ENCODE measurements at regions not wholly inside any gene's neighbourhood (a gene's known extent, or its start where the extent isn't known, plus 50 kb on each side); places are given as distances from the start of the nearest gene placed in this dataset.
A peak's percentile ranks its signal among the peaks of the same experiment; 100 is the strongest.

GRCh38 chr2:238574490-238575271, 148.0 kb downstream of the ASB1 start:
- Mint-ChIP-seq H3K27ac (no peak overlapping the region), H3K4me3 (no peak overlapping the region), H3K36me3 (no peaks in the 10 kb centered on the region), H3K27me3 (peaks cover 4% of the 10 kb centered on the region), H3K4me1 (no peaks in the 10 kb centered on the region), H3K9me3 (no peaks in the 10 kb centered on the region)

GRCh38 chr2:238576674-238577073, 149.9 kb downstream of the ASB1 start:
- Mint-ChIP-seq H3K4me3 (no peak overlapping the region), H3K27ac (no peak overlapping the region), H3K4me1 (no peaks in the 10 kb centered on the region), H3K27me3 (peaks cover 4% of the 10 kb centered on the region), H3K9me3 (peaks cover 0 to 1% (median 0%) of the 10 kb centered on the region in 3 donors), H3K36me3 (no peaks in the 10 kb centered on the region)

- Mint-ChIP-seq H3K4me1 (no peaks in the 10 kb centered on the region), H3K9me3 (peaks cover 0 to 4% (median 0%) of the 10 kb centered on the region in 3 donors), H3K27ac (peak overlapping the region in 1 of 3 donors; percentile 91)
Observed at GRCh38 chr2:238578256-238578655, 151.5 kb downstream of the ASB1 start.

GRCh38 chr2:238580486-238580885, 153.8 kb downstream of the ASB1 start:
- no peaks in the 10 kb centered on the region for H3K4me1 Mint-ChIP-seq
- no peaks in the 10 kb centered on the region for H3K36me3 Mint-ChIP-seq
- no peak overlapping the region for H3K4me3 Mint-ChIP-seq
- H3K27ac Mint-ChIP-seq = no peak overlapping the region
- peaks cover 2 to 10% (median 4%) of the 10 kb centered on the region in 3 donors for H3K9me3 Mint-ChIP-seq
- H3K27me3 Mint-ChIP-seq = peaks cover 1% of the 10 kb centered on the region

More at GRCh38 chr2:238578256-238578655, 151.5 kb downstream of the ASB1 start:
- H3K4me3 Mint-ChIP-seq = no peak overlapping the region
- peaks cover 4% of the 10 kb centered on the region for H3K27me3 Mint-ChIP-seq
- no peaks in the 10 kb centered on the region for H3K36me3 Mint-ChIP-seq

DNA sequence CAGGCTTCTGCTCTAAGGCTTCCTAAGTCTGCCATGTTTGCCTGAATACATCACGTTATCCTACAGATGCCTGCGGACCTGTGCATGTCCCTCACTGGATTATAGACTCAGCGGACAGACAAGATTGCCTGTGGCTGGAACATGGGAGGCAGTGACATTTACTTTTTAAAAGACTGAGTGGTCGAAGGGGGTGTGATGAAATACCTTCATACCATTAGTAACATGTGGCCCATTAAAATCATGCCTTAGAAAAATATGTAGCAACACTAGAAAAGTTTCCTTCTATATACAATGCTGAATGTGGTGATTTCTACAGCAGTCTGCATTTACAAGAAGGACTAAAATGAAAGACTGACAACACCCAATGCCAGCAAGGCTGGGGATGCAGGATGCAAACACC, 154.4 kb downstream of the ASB1 start:
- H3K4me1 Mint-ChIP-seq = no peaks in the 10 kb centered on the region
- H3K27ac Mint-ChIP-seq = no peak overlapping the region
- H3K4me3 Mint-ChIP-seq = no peak overlapping the region
- H3K27me3 Mint-ChIP-seq = no peaks in the 10 kb centered on the region
- H3K9me3 Mint-ChIP-seq = peaks cover 2 to 10% (median 4%) of the 10 kb centered on the region in 3 donors
- no peaks in the 10 kb centered on the region for H3K36me3 Mint-ChIP-seq

GRCh38 chr2:238582159-238582558, 155.4 kb downstream of the ASB1 start:
- Mint-ChIP-seq H3K27ac (no peak overlapping the region), H3K27me3 (no peaks in the 10 kb centered on the region), H3K36me3 (no peaks in the 10 kb centered on the region), H3K4me3 (no peak overlapping the region), H3K9me3 (peaks cover 2 to 10% (median 4%) of the 10 kb centered on the region in 3 donors), H3K4me1 (no peaks in the 10 kb centered on the region)

DNA sequence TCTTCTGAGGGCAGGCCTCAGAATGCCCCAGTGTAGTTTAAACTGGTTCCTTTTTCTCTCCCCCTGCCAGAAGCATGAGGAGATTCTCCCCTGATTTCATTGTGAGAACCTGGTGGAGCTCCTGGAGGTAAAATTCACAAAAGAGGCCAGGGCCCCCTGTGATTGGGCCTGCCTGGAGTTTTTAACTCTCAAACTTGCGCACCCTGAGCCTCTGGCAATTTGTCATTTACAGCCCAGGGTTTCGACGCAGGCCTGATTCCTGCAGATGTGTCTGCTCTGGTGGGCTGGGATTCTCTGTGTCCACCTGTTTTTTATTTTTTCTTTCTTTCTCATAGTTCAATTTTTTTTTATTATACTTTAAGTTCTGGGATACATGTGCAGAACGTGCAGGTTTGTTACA, 157.9 kb downstream of the ASB1 start:
- Mint-ChIP-seq H3K36me3 (no peaks in the 10 kb centered on the region), H3K9me3 (peaks cover 2 to 10% (median 4%) of the 10 kb centered on the region in 3 donors), H3K4me1 (no peaks in the 10 kb centered on the region), H3K27me3 (peaks cover 4% of the 10 kb centered on the region), H3K27ac (no peak overlapping the region), H3K4me3 (no peak overlapping the region)

- Mint-ChIP-seq H3K9me3 (peaks cover 2 to 9% (median 4%) of the 10 kb centered on the region in 3 donors), H3K4me1 (no peaks in the 10 kb centered on the region), H3K27me3 (peaks cover 4% of the 10 kb centered on the region), H3K36me3 (no peaks in the 10 kb centered on the region), H3K27ac (peak overlapping the region in 1 of 3 donors; percentile 26), H3K4me3 (no peak overlapping the region)
Observed at GRCh38 chr2:238585836-238586821, 159.4 kb downstream of the ASB1 start.

DNA sequence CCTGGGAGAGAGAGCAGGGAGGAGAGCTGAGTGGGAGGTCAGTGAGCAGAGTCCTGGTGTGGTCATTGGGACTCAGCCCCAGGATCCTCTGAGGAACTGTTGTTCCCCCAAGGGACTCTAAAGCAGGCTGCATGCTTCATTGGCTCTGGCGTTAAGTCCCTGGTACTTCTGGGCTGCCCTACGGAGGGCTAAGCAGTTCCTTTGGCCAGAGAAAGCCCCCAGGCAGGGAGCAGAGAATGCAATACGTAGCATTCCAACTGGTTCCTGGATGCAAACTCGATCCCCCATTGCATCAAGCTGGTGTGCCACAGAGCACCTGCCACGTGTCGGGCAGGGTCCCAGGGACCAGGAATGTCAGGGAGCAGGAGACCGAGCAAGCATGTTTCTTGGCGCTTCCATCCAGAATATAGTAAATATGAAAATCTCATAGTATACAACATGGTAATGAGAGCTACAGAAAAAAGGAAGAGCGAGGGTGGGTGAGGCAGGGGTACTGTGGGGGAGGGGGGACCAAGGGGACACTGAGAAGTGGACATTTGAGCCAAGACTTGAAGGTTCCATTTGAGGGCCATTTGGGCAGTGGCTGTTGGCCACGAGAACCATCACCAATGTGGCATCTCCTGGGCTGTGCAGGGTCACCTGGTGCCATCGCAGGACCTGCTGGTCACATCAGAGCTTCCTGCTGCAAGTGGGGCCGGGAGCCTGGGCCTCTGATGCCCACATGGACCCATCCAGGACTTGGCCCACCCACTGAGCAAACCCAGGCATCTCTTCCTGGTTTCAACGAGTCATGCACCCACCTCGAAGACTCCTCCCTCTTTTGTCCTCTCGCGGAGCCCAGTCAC, 160.4 kb downstream of the ASB1 start:
- Mint-ChIP-seq H3K27ac (peak overlapping the region in 1 of 3 donors; percentile 26), H3K4me1 (no peaks in the 10 kb centered on the region), H3K27me3 (peaks cover 4% of the 10 kb centered on the region), H3K36me3 (no peaks in the 10 kb centered on the region), H3K9me3 (peaks cover 2 to 9% (median 6%) of the 10 kb centered on the region in 3 donors), H3K4me3 (no peak overlapping the region)

- peaks cover 2 to 9% (median 6%) of the 10 kb centered on the region in 3 donors for H3K9me3 Mint-ChIP-seq
- H3K4me1 Mint-ChIP-seq = no peaks in the 10 kb centered on the region
- no peak overlapping the region for H3K27ac Mint-ChIP-seq
- H3K36me3 Mint-ChIP-seq = no peaks in the 10 kb centered on the region
- H3K27me3 Mint-ChIP-seq = peaks cover 4% of the 10 kb centered on the region
- no peak overlapping the region for H3K4me3 Mint-ChIP-seq
Observed at GRCh38 chr2:238587776-238588660, 161.3 kb downstream of the ASB1 start.

DNA sequence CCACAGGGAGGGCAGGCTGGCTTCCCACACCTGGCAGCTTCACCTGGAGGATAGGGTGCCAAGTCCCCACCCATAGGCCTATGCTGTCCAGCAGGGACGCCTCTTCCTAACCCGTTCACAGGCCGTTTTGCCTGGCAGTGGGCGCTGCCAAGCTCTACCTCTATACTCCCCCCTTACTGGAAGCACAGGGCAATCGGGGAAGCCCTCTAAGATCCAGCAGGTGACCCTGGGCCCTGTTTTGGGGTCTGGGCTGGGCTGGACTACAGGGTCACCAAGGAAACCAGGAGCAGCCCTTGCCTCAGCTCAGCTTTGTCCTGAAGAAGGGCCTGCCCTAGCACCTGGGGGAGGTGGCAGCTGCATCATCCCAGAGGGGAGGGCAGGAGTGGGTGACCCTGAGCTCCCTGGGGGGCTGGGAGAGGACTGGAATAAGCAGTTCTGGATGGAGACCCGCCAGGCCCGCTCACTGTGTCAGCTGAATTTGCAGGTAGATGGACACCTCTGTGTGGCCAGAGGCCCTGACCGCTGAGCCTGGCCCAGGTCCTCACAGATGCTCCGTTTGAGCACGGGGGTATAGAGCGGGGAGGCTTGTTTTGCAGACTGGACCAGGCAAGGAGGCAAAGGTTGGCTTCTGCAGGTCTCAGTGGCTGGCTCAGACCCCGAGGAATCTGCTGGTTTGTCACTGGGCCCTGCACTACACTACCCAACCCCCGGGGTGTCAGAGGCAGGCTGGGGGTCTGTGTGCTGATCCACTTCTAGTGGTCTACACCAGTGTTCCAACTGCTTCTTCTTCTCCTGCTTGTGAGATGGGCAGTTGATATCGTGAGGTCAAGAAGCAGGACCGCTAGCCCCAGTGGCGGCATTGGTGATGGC, 163.1 kb downstream of the ASB1 start:
- Mint-ChIP-seq H3K4me1 (no peaks in the 10 kb centered on the region), H3K9me3 (peaks cover 0 to 5% (median 0%) of the 10 kb centered on the region in 3 donors), H3K27me3 (peaks cover 4% of the 10 kb centered on the region), H3K27ac (no peak overlapping the region), H3K4me3 (no peak overlapping the region), H3K36me3 (no peaks in the 10 kb centered on the region)

DNA sequence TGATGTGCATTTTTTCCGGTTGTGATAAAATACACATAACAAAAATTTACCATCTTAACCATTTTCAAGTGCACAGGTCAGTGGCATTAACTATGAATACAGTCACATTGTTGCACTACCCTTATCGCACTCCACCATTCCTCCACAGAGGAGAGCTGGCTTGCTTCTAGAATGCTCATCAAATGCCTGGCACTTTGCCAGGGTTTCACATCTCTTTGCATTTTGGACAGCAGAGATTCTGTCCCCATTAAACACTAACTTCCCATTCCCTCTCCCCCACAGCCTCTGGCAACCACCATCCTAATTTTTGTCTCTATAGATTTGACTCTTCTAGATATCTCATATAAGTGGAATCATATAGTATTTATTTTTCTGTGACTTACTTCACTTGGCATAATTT, 165.0 kb downstream of the ASB1 start:
- Mint-ChIP-seq H3K9me3 (peaks cover 0 to 5% (median 0%) of the 10 kb centered on the region in 3 donors), H3K27me3 (peaks cover 6% of the 10 kb centered on the region), H3K27ac (no peak overlapping the region), H3K4me3 (no peak overlapping the region), H3K4me1 (no peaks in the 10 kb centered on the region), H3K36me3 (no peaks in the 10 kb centered on the region)

- H3K4me3 Mint-ChIP-seq = no peak overlapping the region
- H3K27ac Mint-ChIP-seq = no peak overlapping the region
Observed at GRCh38 chr2:238593236-238593635, 166.5 kb downstream of the ASB1 start.

More at GRCh38 chr2:238593236-238593635, 166.5 kb downstream of the ASB1 start:
- H3K4me1 Mint-ChIP-seq = no peaks in the 10 kb centered on the region
- no peaks in the 10 kb centered on the region for H3K36me3 Mint-ChIP-seq
- peaks cover 9% of the 10 kb centered on the region for H3K27me3 Mint-ChIP-seq
- peaks cover 0 to 5% (median 0%) of the 10 kb centered on the region in 3 donors for H3K9me3 Mint-ChIP-seq

Measured in IgD-negative memory B cell (primary cell).